ENCODE measurements at regions not wholly inside any gene's neighbourhood (a gene's known extent, or its start where the extent isn't known, plus 50 kb on each side); places are given as distances from the start of the nearest gene placed in this dataset.
"Not testable (repeated sequence)": the region's sequence is repeated elsewhere in the genome, so short reads cannot be mapped to it uniquely, and the experiment has no call there.

DNA sequence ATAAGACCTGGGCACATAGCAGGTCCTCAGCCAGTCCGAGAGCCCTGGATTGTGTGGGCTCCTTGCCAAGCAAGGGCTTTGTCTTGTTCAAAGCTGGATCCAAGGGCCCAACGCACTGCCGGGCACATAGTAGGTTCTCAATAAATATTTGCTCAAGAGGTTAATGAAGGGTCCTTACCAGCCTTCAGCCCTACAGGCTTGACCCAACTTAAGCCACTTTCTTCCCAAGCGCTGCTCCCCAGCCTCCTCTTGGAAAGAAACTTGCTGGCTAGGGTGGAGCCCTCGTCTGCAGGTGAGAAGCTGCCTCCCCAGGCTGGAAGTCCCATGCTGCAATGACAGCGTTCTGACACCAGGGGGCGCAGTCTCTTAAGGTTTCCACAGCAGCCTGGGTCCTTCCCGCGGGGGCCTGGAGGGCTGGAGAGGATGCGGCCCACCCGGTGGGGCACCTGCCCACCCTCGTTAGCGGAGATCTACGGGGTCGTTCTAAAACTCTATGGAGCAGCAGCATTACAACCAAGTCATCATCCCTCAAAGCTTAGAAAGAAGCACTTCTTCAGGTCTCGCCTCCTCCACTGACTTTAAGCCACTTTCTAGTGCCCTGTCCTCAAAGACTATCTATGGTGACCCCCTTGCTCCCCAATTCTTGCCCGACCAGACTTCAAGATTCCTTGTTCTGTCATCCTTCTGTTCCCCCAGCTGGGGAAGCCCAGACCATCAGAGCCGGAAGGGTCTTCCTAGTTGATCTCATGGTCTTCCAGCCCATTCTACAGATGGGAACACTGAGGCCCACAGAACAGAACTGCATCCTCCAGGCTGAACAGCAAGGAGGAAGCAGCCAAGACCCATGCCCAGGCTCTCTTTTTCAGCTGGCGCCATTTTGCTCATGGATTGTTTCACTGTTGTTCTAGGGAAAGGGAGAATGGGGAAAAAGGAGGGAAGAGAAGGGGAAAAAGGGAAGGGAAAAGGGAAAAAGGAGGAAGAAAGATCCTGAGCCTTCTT, 115.4 kb downstream of the LHX2 start:
- no peak for DNase-seq (ENCODE audit: low read depth)

DNA sequence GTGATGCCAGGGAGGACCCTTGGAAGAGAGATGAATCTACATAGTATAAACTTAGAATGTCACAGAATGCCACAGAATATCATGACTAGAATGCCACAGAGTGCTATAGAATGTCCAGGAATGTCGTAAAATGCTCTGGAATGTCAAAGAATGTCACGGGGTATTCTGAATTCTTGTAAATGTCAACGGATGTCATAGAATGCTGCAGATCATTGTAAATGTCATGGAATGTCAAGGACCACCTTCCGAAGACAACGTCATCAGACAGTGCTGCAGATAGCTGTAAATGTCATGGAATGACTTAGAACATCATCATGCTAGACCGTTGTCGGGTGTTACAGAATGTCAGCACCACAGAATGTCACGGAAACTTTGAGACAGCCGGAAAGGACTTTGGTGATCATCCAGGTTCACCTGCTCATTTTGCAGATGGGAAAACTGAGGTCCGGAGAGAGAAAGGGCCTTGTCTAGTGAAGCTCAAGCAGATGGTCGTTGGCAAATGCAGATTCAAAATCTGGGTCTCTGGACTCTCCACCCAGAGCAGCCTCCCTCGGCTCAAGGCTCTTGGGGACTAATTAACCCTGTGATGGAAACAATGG, 117.1 kb downstream of the LHX2 start:
- no peak for DNase-seq (ENCODE audit: low read depth)

DNA sequence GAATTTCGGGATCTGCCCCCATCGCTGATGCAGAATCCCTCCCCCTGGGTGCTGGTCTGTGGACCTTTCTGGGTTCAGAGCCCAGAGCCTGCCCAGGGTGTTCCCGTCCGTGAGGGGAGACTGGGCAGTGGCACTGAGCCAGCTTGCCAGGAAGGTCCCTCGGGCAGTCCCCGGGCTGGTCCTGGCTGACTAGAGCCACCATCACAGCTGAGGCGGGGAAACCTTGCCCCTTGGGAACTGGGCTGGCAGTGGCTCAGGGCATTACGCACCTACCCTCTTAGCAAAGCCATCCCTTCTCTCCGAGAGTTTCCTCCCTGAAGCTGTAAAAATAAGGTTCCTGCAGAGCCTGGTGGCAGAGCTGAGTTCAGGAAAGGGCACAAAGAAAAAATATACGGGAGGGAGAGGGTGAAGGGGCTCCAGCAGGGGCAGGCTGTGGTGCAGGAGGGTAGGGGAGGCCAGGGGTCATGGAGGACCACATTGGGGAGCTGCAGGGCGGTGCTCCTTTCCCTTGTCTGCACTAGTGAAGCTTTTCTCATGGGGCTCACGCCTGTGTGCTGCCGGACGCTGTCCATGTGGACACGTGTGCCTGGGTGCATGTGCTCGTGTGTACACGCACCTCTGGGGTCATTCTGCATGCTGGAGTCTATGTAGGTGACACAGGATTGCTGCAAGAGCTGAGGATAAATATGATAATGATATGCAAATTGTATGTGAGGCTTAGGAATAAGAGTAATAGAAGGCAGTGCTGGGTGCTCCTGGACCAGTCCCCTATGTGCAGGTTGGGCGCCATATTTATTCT, 118.9 kb downstream of the LHX2 start:
- DNase-seq (ENCODE audit: low read depth) = no peak

DNA sequence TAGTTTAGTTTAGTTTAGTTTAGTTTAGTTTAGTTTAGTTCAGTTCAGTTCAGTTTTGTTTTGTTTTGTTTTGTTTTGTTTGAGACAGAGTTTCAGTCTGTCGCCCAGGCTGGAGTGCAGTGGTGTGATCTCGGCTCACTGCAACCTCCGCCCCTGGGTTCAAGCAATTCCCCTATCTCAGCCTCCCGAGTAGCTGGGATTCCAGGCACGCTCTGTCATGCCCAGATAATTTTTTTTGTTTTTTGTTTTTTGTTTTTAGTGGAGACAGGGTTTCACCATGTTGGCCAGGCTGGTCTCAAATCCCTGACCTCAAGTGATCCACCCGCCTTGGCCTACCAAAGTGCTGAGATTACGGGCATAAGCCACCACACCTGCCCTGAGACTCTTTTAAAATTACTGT, 120.0 kb downstream of the LHX2 start:
- DNase-seq (ENCODE audit: low read depth) = not testable (repeated sequence)

DNA sequence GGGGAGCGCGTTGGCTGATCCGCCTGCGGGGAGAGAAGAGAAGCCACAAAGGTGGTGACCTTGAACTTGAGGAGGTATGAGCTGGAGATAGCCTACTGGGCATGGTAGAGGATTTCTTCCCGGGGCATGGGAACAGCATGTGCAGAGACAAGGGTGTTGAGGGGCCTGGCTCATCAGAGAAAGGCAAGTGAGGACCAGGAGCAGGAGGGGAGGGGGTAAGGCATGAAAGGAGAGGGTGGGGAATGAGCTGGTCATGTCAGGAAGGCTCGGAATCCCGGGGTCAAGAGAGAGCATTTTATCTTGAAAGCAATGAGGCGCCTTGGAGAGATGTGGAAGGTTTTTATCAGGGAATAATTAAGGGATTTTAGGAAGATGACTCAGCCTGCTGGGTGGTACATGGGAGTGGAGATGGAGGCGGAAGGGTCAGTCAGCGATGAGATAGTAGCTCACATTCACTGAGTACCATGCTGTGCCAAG, 121.1 kb downstream of the LHX2 start:
- no peak for DNase-seq (ENCODE audit: low read depth)

DNA sequence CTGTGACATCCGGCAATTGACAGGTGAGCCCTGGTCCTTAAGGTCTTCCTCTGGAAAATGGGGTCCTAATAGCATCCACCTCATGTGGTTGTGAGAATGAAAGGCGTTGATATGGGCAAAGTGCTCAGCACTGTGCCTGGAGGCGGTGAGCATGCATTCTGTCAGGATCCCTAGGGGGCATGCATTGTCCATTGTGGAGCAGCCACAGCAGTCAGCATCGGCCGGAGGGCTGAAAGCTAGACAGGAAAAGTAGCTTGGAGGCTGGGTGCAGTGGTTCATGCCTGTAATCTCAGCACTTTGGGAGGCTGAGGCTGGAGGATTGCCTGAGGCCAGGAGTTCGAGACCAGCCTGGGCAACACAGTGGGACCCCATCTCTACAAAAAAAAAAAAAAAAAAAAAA, 122.2 kb downstream of the LHX2 start:
- DNase-seq (ENCODE audit: low read depth) = no peak

DNA sequence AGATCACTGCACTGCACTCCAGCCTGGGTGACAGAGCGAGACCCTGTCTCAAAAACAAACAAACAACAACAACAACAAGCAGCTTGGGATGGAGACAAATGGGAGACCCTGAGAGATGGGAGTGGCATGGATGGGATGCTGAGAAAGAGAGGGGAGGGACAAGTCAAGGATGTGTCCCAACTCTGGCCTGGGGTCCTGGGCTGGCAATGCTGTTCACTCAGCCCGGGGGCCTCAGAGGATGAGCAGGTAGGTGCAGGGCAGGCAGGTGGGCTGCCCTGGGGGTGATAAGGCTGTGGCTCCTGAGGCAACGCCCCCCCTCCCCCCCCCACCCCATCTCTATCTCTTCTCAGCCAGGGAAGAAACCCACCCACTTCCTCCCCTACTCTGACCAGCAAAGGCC, 123.0 kb downstream of the LHX2 start:
- no peak for DNase-seq (ENCODE audit: low read depth)

DNA sequence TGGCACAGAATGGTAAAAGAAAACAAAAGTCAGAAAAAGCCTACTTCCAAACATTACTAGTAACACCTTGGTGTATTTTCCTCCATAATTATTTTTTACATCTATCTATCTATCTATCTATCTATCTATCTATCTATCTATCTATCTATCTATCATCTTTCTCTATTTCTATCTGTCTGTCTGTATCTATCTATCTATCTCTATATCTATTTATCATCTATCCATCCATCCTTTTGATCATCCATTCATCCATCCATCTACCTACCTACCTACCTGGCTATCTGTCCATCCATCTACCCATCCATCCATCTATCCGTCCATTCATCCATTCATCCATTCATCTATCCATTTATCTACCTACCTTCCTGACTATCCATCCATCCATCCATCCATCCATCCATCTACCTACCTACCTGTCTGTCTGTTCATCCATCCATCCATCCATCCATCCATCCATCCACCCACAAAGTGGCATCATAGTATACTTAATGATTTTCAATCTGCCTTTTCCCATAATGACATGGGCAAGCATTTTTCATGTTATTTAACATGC, 121.9 kb upstream of the NEK6 start:
- no peak for DNase-seq (ENCODE audit: low read depth)

DNA sequence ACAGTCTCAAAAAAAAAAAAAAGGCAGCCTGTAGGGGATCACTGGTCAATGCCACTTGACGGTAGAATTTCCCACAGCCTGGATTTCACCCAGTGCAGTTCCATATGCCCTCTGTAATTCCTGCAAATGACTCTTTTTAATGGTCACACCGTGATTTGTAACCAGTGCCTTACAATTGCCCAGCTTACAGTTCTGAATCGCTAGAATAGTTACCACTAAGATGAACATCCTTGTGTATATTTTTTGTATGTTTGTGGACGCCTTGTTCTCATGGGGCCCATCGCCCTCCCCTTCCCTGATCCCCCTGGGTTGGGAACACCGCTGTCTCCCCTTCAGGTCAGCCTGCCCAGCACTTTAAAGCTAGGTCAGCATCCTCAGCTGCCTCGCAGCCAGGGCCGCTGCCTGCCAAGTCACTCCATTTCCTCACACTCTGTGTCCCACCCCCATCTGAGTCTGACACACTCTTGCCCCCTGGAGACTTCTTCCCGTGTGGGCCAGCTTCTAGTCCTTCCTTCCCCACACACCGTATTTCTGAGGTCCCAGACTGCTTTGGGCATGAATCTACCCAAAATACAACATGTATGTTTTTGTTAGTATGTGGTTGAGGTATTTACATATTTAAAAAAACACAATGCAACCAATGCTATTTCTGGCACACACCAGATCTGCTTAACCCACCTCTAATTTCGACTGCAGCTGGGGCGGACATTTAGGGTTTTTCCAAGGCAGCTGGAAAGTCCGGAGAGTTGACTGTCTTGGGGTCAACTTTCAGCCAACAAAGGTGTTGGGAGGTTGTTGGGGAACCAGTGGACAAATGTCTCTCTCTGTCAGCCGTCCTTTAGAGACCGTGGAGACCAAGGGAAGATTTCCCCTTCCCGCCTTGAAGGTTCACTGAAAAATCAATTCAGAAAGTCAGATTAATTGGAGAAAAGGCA, 120.5 kb upstream of the NEK6 start:
- no peak for DNase-seq (ENCODE audit: low read depth)

DNA sequence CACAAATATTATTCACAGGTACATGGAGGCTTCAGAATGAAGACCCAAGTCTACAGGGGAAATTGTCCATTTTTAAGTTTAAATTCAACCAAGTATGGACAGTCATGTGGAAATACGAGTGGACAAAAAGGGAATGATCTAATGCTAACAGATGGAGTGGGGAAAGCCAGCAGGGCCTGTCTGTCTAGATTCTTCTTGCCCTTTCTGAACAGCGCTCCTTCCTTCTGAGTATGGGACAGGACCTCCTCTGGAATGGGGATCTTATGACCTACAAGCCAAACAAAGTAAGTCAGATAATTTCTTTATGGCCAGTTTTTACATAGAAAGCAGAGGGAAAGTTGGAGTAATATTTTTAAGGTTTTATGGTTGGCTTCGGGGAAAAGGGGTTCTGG, 119.8 kb upstream of the NEK6 start:
- DNase-seq (ENCODE audit: low read depth) = no peak

DNA sequence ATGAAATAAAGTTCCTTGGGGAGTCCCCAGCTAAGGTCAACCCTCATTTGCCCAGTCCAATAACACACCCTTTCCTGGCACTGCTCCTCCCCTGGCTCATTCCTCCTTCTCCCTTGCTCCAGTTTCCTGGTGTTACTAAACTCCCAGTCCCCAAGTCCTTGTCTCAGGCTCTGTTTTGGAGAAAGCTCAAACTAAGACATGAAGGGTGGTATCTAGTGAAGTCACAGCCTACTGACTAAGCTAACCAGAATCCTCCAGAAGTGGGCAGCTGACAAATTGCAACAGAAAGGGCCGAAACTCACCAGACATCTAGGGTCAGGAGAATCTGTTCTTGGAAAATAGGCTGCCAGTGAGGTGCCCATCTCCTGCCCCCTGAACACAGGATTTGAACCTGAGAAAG, 118.7 kb upstream of the NEK6 start:
- DNase-seq (ENCODE audit: low read depth) = no peak

DNA sequence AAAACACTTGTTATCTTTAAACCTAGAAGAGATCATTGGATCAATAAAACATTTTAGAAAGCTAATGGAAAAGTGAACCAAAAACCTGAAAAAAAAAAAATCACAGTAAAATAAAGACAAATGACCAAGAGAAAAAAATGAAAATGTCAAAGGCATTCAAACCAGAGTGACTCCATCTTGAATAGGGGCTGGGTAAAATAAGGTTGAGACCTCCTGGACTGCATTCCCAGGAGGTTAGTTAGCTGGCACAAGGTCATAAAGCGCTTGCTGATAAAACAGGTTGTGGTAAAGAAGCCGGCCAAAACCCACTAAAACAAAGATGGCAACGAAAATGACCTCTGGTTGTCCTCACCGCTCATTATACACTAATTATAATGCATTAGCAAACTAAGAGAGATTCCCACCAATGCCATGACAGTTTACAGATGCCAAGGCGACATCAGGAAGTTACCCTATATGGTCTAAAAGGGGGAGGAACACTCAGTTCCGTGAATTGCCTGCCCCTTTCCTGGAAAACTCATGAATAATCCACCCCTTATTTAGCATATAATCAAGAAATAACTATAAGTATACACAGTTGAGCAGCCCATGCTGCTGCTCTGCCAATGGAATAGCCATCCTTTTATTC, 116.7 kb upstream of the NEK6 start:
- no peak for DNase-seq (ENCODE audit: low read depth)

DNA sequence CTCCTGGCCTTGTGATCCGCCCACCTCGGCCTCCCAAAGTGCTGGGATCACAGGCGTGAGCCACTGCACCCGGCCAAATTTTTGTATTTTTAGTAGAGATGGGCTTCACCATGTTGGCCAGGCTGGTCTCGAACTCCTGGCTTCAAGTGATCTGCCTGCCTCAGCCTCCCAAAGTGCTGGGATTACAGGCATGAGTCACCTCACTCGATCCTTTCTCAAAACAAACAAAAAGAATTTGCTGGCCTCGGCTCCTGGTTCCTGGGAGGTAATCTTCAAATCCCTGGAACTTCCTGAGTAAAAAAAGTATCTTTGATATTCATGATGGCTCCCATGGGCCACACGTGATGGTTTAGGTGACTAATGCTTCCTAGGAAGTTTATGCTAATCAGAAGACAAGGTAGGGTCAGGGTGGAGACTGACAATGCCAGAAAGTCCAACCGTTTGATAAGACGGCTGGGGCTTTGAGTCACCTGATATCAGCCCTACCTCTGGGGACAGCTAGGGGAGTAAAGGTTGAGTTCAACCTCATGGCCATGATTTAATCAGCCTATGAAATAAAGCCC, 113.1 kb upstream of the NEK6 start:
- DNase-seq (ENCODE audit: low read depth) = peak; percentile 67

DNA sequence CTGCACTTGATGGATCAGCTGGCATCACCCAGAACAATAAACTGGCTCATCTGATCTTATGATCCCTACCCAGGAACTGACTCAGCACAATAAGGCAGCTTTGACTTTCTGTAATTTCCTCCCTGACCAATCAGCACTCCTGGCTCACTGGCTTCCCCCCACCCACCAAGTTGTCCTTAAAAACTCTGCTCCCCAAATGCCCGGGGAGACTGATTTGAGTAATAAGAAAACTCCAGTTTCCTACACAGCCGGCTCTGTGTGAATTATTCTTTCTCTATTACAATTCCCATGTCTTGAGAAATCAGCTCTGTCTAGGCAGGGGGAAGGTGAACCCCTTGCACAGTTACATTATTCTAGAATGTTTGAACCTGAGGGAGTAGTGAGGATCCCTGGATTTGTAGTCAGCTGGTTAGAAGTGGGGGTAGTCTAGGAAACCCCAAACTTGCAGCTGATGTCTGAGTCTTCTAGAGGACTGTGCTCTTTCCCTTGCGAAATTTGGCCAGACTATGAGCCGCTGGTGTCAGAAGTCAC, 111.7 kb upstream of the NEK6 start:
- DNase-seq (ENCODE audit: low read depth) = no peak

DNA sequence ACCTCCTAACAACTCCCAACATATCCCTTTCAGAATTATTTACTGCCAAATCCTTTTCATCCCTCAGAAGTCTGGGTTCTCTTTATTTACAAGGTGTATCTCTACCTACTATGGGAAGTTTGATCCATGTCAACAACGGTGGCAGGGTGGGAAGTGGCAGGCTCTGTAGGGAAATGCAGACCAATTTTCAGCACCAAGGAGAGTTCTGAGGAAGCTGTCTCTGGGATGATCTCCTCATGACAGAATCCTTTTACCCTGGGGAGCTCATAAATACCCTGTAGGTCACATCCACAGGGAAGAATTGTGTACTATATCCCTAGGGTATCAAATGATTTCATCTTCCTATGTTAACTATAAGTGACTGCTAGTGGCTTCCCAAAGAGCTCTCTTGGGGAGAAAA, 107.8 kb upstream of the NEK6 start:
- no peak for DNase-seq (ENCODE audit: low read depth)

DNA sequence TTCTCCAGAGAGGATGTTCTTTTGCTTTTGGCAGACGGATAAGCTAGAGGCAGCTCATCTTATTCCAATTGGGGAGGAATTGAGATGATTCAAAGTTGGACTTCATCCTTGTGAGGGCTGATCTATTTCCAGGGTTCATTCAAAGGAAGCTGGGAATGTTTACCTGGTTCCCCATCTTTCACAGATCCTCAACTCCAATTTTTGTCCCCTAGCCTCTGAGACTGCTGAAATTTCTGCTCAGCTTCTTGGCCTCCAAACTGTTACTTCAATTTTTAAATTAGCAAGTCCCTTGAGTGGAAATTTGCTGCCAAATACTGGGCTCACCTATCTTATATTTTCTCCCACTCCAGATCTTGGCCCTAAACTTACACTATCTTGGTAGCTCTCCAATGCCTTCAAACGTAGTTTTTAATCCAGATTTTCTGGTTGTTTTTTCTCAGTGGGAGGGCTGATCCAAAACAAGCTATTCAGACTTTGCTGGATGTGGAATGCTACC, 93.9 kb upstream of the NEK6 start:
- DNase-seq (ENCODE audit: low read depth) = no peak

DNA sequence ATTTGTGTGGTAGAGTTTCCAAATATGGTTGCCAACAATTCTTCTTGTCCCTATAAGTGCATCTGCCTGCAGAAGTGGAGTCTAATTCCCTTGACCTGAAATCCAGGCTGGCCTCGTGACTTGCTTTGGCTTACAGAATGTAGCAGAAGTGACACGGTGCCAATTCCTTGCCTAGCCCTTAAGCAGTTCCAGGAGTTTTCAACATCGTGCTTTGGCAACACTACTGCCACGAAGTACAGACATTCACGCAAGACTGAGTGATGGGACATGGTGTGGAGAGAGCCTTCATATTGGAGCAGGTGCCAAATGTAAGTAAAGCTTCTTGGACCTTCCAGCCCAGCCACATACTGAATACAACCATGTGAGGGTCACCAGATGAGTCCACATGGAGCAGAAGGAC, 92.9 kb upstream of the NEK6 start:
- DNase-seq (ENCODE audit: low read depth) = no peak

DNA sequence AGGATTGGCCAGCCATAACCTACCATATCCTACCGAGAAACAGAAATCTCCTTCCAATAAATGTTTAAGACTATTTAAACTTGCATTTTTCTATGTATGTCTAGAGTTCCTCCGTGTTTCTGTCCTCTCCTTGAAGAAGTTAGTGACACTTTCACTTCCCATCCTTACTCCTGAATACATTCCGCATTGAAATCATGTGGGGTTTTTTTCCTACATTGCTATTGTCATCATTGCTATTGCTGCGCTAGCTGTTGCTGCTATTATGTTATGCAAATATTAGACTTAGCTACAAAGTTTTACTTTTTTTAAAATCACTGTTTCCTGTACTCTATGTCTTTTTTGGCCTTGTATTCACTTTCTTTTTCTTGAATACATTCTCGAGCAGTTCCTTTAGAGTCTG, 83.3 kb upstream of the NEK6 start:
- no peak for DNase-seq (ENCODE audit: low read depth)

DNA sequence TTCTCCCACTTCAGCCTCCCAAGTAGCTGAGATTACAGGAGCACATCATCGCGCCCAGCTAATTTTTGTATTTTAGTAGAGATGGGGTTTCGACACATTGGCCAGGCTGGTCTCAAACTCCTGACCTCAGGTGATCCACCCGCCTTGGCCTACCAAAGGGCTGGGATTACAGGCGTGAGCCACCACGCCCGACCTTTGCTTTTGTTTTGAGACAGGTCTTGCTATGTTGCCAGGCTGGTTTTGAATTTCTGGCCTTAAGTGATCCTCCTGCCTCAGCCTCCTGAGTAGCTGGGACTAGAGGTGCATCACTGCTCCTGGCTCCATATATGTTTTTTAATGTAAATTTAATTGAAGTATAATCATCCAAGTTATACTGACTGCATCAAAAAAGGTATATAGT, 80.2 kb upstream of the NEK6 start:
- DNase-seq (ENCODE audit: low read depth) = not testable (repeated sequence)

Measured in HS-5 (cell line).